Left ventricle myocardium inferior (tissue), 1 donor: ENCODE measurements at regions not wholly inside any gene's neighbourhood (a gene's known extent, or its start where the extent isn't known, plus 50 kb on each side); places are given as distances from the start of the nearest gene placed in this dataset.
A peak's percentile ranks its signal among the peaks of the same experiment; 100 is the strongest.
"Not testable (repeated sequence)": the region's sequence is repeated elsewhere in the genome, so short reads cannot be mapped to it uniquely, and the experiment has no call there.

ENCODE experiments used
- DNase-seq: peaks from one replicate; pipeline ENCODE4 v3.0.0-alpha.2; 2020
- H3K27ac ChIP-seq: fragments of 200-600 bp; replicated peaks from 2 replicates; pipeline ENCODE4 v1.8.0; 2021
- H3K27me3 ChIP-seq: fragments of 200-600 bp; 2 replicates; pipeline ENCODE4 v1.8.0; 2021; ENCODE audit warnings: low read depth
- H3K36me3 ChIP-seq: fragments of 200-600 bp; 2 replicates; pipeline ENCODE4 v1.8.0; 2021
- H3K4me1 ChIP-seq: fragments of 200-600 bp; 2 replicates; pipeline ENCODE4 v1.8.0; 2021
- H3K4me3 ChIP-seq: fragments of 200-600 bp; 2 replicates; pipeline ENCODE4 v1.8.0; 2021; ENCODE audit warnings: mild to moderate bottlenecking, moderate library complexity
- H3K9me3 ChIP-seq: fragments of 200-600 bp; replicated peaks from 2 replicates; pipeline ENCODE4 v1.8.0; 2021
- CTCF ChIP-seq: fragments of 200-600 bp; IDR thresholded peaks from 2 replicates; pipeline ENCODE4 v1.8.0; 2021; ENCODE audit warnings: antibody characterized with exemption, mild to moderate bottlenecking, borderline replicate concordance
- intact Hi-C: fragments of 100-400 bp; cut with micrococcal nuclease; formaldehyde crosslinking; loops from one replicate; pipeline ENCODE4 v1.11.0; 2022
- donor health status: DM: no; HTN: yes; CAD: no; lungs with severe emphysema.

- Histone ChIP-seq H3K36me3 (no peaks in the 10 kb centered on the region), H3K27ac (no peak overlapping the region), H3K9me3 (no peaks in the 10 kb centered on the region), H3K4me3 (no peak overlapping the region), H3K4me1 (no peaks in the 10 kb centered on the region), H3K27me3 (no peaks in the 10 kb centered on the region)
- peak; percentile 76 for TF ChIP-seq CTCF
- intact Hi-C loops, result no loop called here
- no peak for DNase-seq
Measured at GRCh38 chrX:4547213-4547836, 833.9 kb upstream of the PRKX start.

GRCh38 chrX:4546178-4546577, 832.7 kb upstream of the PRKX start:
- intact Hi-C loops, result not testable (repeated sequence)

GRCh38 chrX:4528247-4528646, 814.8 kb upstream of the PRKX start:
- Histone ChIP-seq H3K4me1 (no peaks in the 10 kb centered on the region), H3K9me3 (no peaks in the 10 kb centered on the region), H3K36me3 (no peaks in the 10 kb centered on the region), H3K27ac (no peak overlapping the region), H3K27me3 (no peaks in the 10 kb centered on the region), H3K4me3 (no peak overlapping the region)
- DNase-seq, result no peak
- intact Hi-C loops, result no loop called here
- TF ChIP-seq CTCF, result no peak

More at GRCh38 chrX:4546178-4546577, 832.7 kb upstream of the PRKX start:
- not testable (repeated sequence) for H3K36me3 ChIP-seq, DNase-seq, H3K27me3 ChIP-seq, H3K4me1 ChIP-seq, H3K27ac ChIP-seq, H3K4me3 ChIP-seq, H3K9me3 ChIP-seq

- Histone ChIP-seq H3K4me1 (no peaks in the 10 kb centered on the region), H3K4me3 (no peak overlapping the region), H3K36me3 (no peaks in the 10 kb centered on the region), H3K27me3 (no peaks in the 10 kb centered on the region), H3K9me3 (no peaks in the 10 kb centered on the region), H3K27ac (no peak overlapping the region)
- no peak for DNase-seq
- intact Hi-C loops, result no loop called here
- no peak for TF ChIP-seq CTCF
Measured at GRCh38 chrX:4485912-4486311, 772.5 kb upstream of the PRKX start.

- H3K9me3 ChIP-seq, result no peaks in the 10 kb centered on the region
- TF ChIP-seq CTCF, result no peak
- no peak overlapping the region for H3K4me3 ChIP-seq
- no peaks in the 10 kb centered on the region for H3K4me1 ChIP-seq
- no peak overlapping the region for H3K27ac ChIP-seq
- no peaks in the 10 kb centered on the region for H3K36me3 ChIP-seq
- intact Hi-C loops, result no loop called here
- no peaks in the 10 kb centered on the region for H3K27me3 ChIP-seq
- DNase-seq, result no peak
Measured at GRCh38 chrX:4484266-4484665, 770.8 kb upstream of the PRKX start.

- Histone ChIP-seq H3K27me3 (no peaks in the 10 kb centered on the region), H3K36me3 (no peaks in the 10 kb centered on the region), H3K27ac (no peak overlapping the region), H3K4me3 (no peak overlapping the region), H3K9me3 (no peaks in the 10 kb centered on the region), H3K4me1 (no peaks in the 10 kb centered on the region)
- DNase-seq, result no peak
- no peak for TF ChIP-seq CTCF
- intact Hi-C loops, result no loop called here
Measured at GRCh38 chrX:4451591-4451990, 738.1 kb upstream of the PRKX start.
